H9 (cell line): ENCODE measurements at regions not wholly inside any gene's neighbourhood (a gene's known extent, or its start where the extent isn't known, plus 50 kb on each side); places are given as distances from the start of the nearest gene placed in this dataset.
A peak's percentile ranks its signal among the peaks of the same experiment; 100 is the strongest.

Source experiments
- DNase-seq: peaks from one replicate; pipeline ENCODE4 v3.0.0-alpha.2; 2017
- H2AFZ ChIP-seq: one replicate; pipeline ENCODE4 v1.6.1; 2013; ENCODE audit warnings: mild to moderate bottlenecking, low read length, control low read depth, moderate library complexity
- H2AK5ac ChIP-seq: 2 replicates; pipeline ENCODE4 v1.6.1; 2013; ENCODE audit warnings: low read length, control low read depth, mixed read lengths; ENCODE audit not compliant: insufficient read length
- H2BK120ac ChIP-seq: one replicate; pipeline ENCODE4 v1.6.1; 2013; ENCODE audit warnings: low read depth, mild to moderate bottlenecking, low read length, control low read depth, inconsistent platforms; ENCODE audit not compliant: poor library complexity, severe bottlenecking
- H2BK12ac ChIP-seq: 2 replicates; pipeline ENCODE4 v1.6.1; 2013; ENCODE audit warnings: low read length, control low read depth, mixed read lengths, low read depth; ENCODE audit not compliant: insufficient read length
- H2BK15ac ChIP-seq: 2 replicates; pipeline ENCODE4 v1.6.1; 2013; ENCODE audit warnings: low read depth, low read length, control low read depth
- H2BK20ac ChIP-seq: one replicate; pipeline ENCODE4 v1.6.1; 2013; ENCODE audit warnings: low read depth, mild to moderate bottlenecking, low read length, control low read depth, inconsistent platforms; ENCODE audit not compliant: poor library complexity, severe bottlenecking
- H2BK5ac ChIP-seq: 2 replicates; pipeline ENCODE4 v1.6.1; 2013; ENCODE audit warnings: low read length, control low read depth, mixed read lengths; ENCODE audit not compliant: insufficient read length
- H3K14ac ChIP-seq: 2 replicates; pipeline ENCODE4 v1.6.1; 2013; ENCODE audit warnings: low read length, control low read depth; ENCODE audit not compliant: insufficient read depth
- H3K18ac ChIP-seq: 2 replicates; pipeline ENCODE4 v1.6.1; 2013; ENCODE audit warnings: low read depth, mild to moderate bottlenecking, mixed read lengths, low read length, control low read depth; ENCODE audit not compliant: insufficient read length
- H3K23ac ChIP-seq: 2 replicates; pipeline ENCODE4 v1.6.1; 2013; ENCODE audit warnings: low read length, control low read depth, mixed read lengths, low read depth; ENCODE audit not compliant: insufficient read length
- H3K23me2 ChIP-seq: 2 replicates; pipeline ENCODE4 v1.6.1; 2013; ENCODE audit warnings: low read depth, mild to moderate bottlenecking, mixed read lengths, low read length, control low read depth; ENCODE audit not compliant: insufficient read length, poor library complexity, severe bottlenecking
- H3K27ac ChIP-seq: 2 replicates; pipeline ENCODE4 v1.5.1; 2013; ENCODE audit warnings: low read length, control low read depth, mixed read lengths, low read depth; ENCODE audit not compliant: insufficient read length
- H3K27me3 ChIP-seq: 2 replicates; pipeline ENCODE4 v1.6.1; 2013; ENCODE audit warnings: low read length, control low read depth, inconsistent platforms; ENCODE audit not compliant: insufficient read depth
- H3K4ac ChIP-seq: 2 replicates; pipeline ENCODE4 v1.6.1; 2013; ENCODE audit warnings: low read depth, mild to moderate bottlenecking, control low read depth, inconsistent platforms, low read length, moderate library complexity
- H3K4me1 ChIP-seq: 2 replicates; pipeline ENCODE4 v1.6.1; 2013; ENCODE audit warnings: low read length, control low read depth, inconsistent platforms; ENCODE audit not compliant: insufficient read depth
- H3K4me2 ChIP-seq: 2 replicates; pipeline ENCODE4 v1.6.1; 2013; ENCODE audit warnings: low read length, control low read depth, mixed read lengths; ENCODE audit not compliant: insufficient read length, insufficient read depth
- H3K56ac ChIP-seq: 2 replicates; pipeline ENCODE4 v1.6.1; 2013; ENCODE audit warnings: low read depth, mild to moderate bottlenecking, mixed read lengths, low read length, control low read depth; ENCODE audit not compliant: insufficient read length
- H3K79me1 ChIP-seq: 2 replicates; pipeline ENCODE4 v1.6.1; 2013; ENCODE audit warnings: low read depth, mild to moderate bottlenecking, moderate library complexity, low read length, control low read depth, inconsistent platforms; ENCODE audit not compliant: insufficient read depth, poor library complexity, severe bottlenecking
- H3K79me2 ChIP-seq: 2 replicates; pipeline ENCODE4 v1.6.1; 2013; ENCODE audit warnings: low read length, control low read depth, inconsistent platforms; ENCODE audit not compliant: insufficient read depth
- H3K9ac ChIP-seq: 2 replicates; pipeline ENCODE4 v1.6.1; 2013; ENCODE audit warnings: low read length, control low read depth, mixed read lengths; ENCODE audit not compliant: insufficient read length; ENCODE audit errors: extremely low read depth
- H3K9me3 ChIP-seq: one replicate; pipeline ENCODE4 v1.6.1; 2013; ENCODE audit warnings: low read depth, low read length, inconsistent platforms; ENCODE audit not compliant: control insufficient read depth
- H3T11ph ChIP-seq: one replicate; pipeline ENCODE4 v1.6.1; 2013; ENCODE audit warnings: mild to moderate bottlenecking, low read length, control low read depth, inconsistent platforms
- H4K20me1 ChIP-seq: one replicate; pipeline ENCODE4 v1.6.1; 2013; ENCODE audit not compliant: control insufficient read depth, insufficient read length, insufficient read depth
- H4K5ac ChIP-seq: 2 replicates; pipeline ENCODE4 v1.6.1; 2013; ENCODE audit warnings: low read depth, mild to moderate bottlenecking, mixed read lengths, low read length, control low read depth; ENCODE audit not compliant: insufficient read length
- H4K8ac ChIP-seq: replicated peaks from 2 replicates; pipeline ENCODE4 v1.6.1; 2013; ENCODE audit warnings: low read length, control low read depth, mixed read lengths, low read depth; ENCODE audit not compliant: insufficient read length
- H4K91ac ChIP-seq: 2 replicates; pipeline ENCODE4 v1.6.1; 2013; ENCODE audit warnings: low read depth, mild to moderate bottlenecking, moderate library complexity, mixed read lengths, low read length, control low read depth; ENCODE audit not compliant: insufficient read length
- H3K27ac Mint-ChIP-seq, 3 experiments: 2 replicates in 2 of 3; 3 replicates in 1 of 3; pipeline ENCODE4 v1.8.0; 2020 to 2021; ENCODE audit warnings: mixed read lengths in 3 of 3, mild to moderate bottlenecking in 1 of 3, moderate library complexity in 1 of 3
- H3K27me3 Mint-ChIP-seq: 2 replicates; pipeline ENCODE4 v1.8.0; 2021; ENCODE audit warnings: low read depth, mild to moderate bottlenecking, moderate library complexity, mixed read lengths
- H3K36me3 Mint-ChIP-seq, 3 experiments: 2 replicates in 2 of 3; 3 replicates in 1 of 3; pipeline ENCODE4 v1.8.0; 2020 to 2021; ENCODE audit warnings: low read depth in 3 of 3, mixed read lengths in 3 of 3; ENCODE audit not compliant: insufficient read depth in 1 of 3
- H3K4me1 Mint-ChIP-seq, 2 experiments: 2 replicates each; pipeline ENCODE4 v1.8.0; 2020; ENCODE audit warnings: mixed read lengths in 2 of 2
- H3K4me3 Mint-ChIP-seq, 2 experiments: 2 replicates in 1 of 2; 3 replicates in 1 of 2; pipeline ENCODE4 v1.8.0; 2020 to 2021; ENCODE audit warnings: mild to moderate bottlenecking in 2 of 2, mixed read lengths in 2 of 2, moderate library complexity in 1 of 2
- H3K9me3 Mint-ChIP-seq, 2 experiments: 2 replicates in 1 of 2; 3 replicates in 1 of 2; pipeline ENCODE4 v1.8.0; 2020; ENCODE audit warnings: mild to moderate bottlenecking in 2 of 2, mixed read lengths in 2 of 2, moderate library complexity in 1 of 2
- CTCF ChIP-seq: fragments of 200-600 bp; sonication (generic); conservative IDR thresholded peaks from 3 replicates; pipeline ENCODE4 v1.8.0; 2021; ENCODE audit warnings: antibody characterized with exemption, mild to moderate bottlenecking
- WGBS: extraction: QIAGEN DNeasy Blood & Tissue Kit; methylation state at CpG from one replicate; pipeline ENCODE4 v1.1.7; 2013; ENCODE audit warnings: missing lambda C conversion rate, low lambda C conversion rate, mixed read lengths; ENCODE audit not compliant: insufficient read length; ENCODE audit errors: extremely low coverage; 5-methylcytosine and 5-hydroxymethylcytosine counted together

- Histone ChIP-seq H2AFZ (no peak overlapping the region), H3K79me1 (no peaks in the 10 kb centered on the region), H3K4ac (no peak overlapping the region), H2BK20ac (no peak overlapping the region), H3K14ac (no peak overlapping the region), H3K56ac (no peak overlapping the region), H4K20me1 (no peaks in the 10 kb centered on the region), H4K91ac (no peak overlapping the region), H3K9ac (no peak overlapping the region), H3K9me3 (no peaks in the 10 kb centered on the region), H2BK5ac (no peak overlapping the region), H3K4me1 (no peaks in the 10 kb centered on the region; the same call in 1 of the 2 replicates), H3K27ac (no peak overlapping the region), H2BK12ac (no peak overlapping the region), H3K4me2 (no peak overlapping the region), H3T11ph (no peak overlapping the region), H3K18ac (no peak overlapping the region), H3K23me2 (no peaks in the 10 kb centered on the region), H4K5ac (no peak overlapping the region), H3K23ac (no peak overlapping the region), H3K79me2 (no peaks in the 10 kb centered on the region), H2AK5ac (no peak overlapping the region), H4K8ac (no peak overlapping the region), H3K27me3 (no peaks in the 10 kb centered on the region), H2BK15ac (no peak overlapping the region), H2BK120ac (no peak overlapping the region)
- H3K36me3 Mint-ChIP-seq, result no peaks in the 10 kb centered on the region
- no CpG with 5 or more reads among the region's 9 CpGs for WGBS
- H3K4me1 Mint-ChIP-seq, result peaks cover 25 to 27% of the 10 kb centered on the region in 2 experiments
- no peak for DNase-seq
- H3K9me3 Mint-ChIP-seq, result no peaks in the 10 kb centered on the region
- peaks cover 3% of the 10 kb centered on the region; the same call in 1 of the 2 replicates for H3K27me3 Mint-ChIP-seq
- no peak overlapping the region; a peak in 1 of 5 replicates for H3K4me3 Mint-ChIP-seq
- no peak for TF ChIP-seq CTCF
- peak overlapping the region in 1 of 3 experiments; percentile 13; a peak in 1 of 7 replicates for H3K27ac Mint-ChIP-seq
Observed at GRCh38 chr10:35907548-35907947, 265.5 kb upstream of the FZD8 start.
